ENCODE measurements at regions not wholly inside any gene's neighbourhood (a gene's known extent, or its start where the extent isn't known, plus 50 kb on each side); places are given as distances from the start of the nearest gene placed in this dataset.

- Histone ChIP-seq H3K4me1 (no peaks in the 10 kb centered on the region), H3K9me3 (no peaks in the 10 kb centered on the region), H3K4me3 (no peak overlapping the region), H3K27me3 (no peaks in the 10 kb centered on the region), H3K27ac (no peak overlapping the region), H3K36me3 (no peaks in the 10 kb centered on the region)
- TF ChIP-seq CTCF (IDR thresholded peaks at IDR 0.05), result no peak
- DNase-seq (ENCODE audit: low spot score), result no peak
Observed at GRCh38 chr2:234376229-234376628, 120.7 kb downstream of the ARL4C start.

- H3K4me3 ChIP-seq, result no peak overlapping the region
- no peak overlapping the region for H3K27ac ChIP-seq
- TF ChIP-seq CTCF (IDR thresholded peaks at IDR 0.05), result no peak
- H3K27me3 ChIP-seq, result no peaks in the 10 kb centered on the region
- no peaks in the 10 kb centered on the region for H3K36me3 ChIP-seq
- no peaks in the 10 kb centered on the region for H3K9me3 ChIP-seq
- no peaks in the 10 kb centered on the region for H3K4me1 ChIP-seq
- no peak for DNase-seq (ENCODE audit: low spot score)
Observed at GRCh38 chr2:234375176-234375880, 121.6 kb downstream of the ARL4C start.

- Histone ChIP-seq H3K9me3 (no peaks in the 10 kb centered on the region), H3K27ac (no peak overlapping the region), H3K36me3 (no peaks in the 10 kb centered on the region), H3K4me3 (no peak overlapping the region), H3K4me1 (no peaks in the 10 kb centered on the region), H3K27me3 (no peaks in the 10 kb centered on the region)
- no peak for DNase-seq (ENCODE audit: low spot score)
- no peak for TF ChIP-seq CTCF (IDR thresholded peaks at IDR 0.05)
Observed at GRCh38 chr2:234374736-234375135, 122.1 kb downstream of the ARL4C start.

GRCh38 chr2:234374150-234374508 is 122.8 kb downstream of the ARL4C start:
- no peak for TF ChIP-seq CTCF (IDR thresholded peaks at IDR 0.05)
- Histone ChIP-seq H3K27ac (no peak overlapping the region), H3K27me3 (no peaks in the 10 kb centered on the region), H3K4me3 (no peak overlapping the region), H3K36me3 (no peaks in the 10 kb centered on the region), H3K9me3 (no peaks in the 10 kb centered on the region), H3K4me1 (no peaks in the 10 kb centered on the region)
- DNase-seq (ENCODE audit: low spot score), result no peak

GRCh38 chr2:234373481-234374149 is 123.3 kb downstream of the ARL4C start:
- no peaks in the 10 kb centered on the region for H3K36me3 ChIP-seq
- no peak overlapping the region for H3K27ac ChIP-seq
- H3K4me3 ChIP-seq, result no peak overlapping the region
- no peaks in the 10 kb centered on the region for H3K4me1 ChIP-seq
- no peak for TF ChIP-seq CTCF (IDR thresholded peaks at IDR 0.05)
- H3K27me3 ChIP-seq, result no peaks in the 10 kb centered on the region
- DNase-seq (ENCODE audit: low spot score), result no peak
- no peaks in the 10 kb centered on the region for H3K9me3 ChIP-seq

Data from right atrium auricular region (tissue), 2 donors.